OCI-LY1 (cell line): ENCODE measurements at regions not wholly inside any gene's neighbourhood (a gene's known extent, or its start where the extent isn't known, plus 50 kb on each side); places are given as distances from the start of the nearest gene placed in this dataset.

ENCODE experiments used
- EZH2 ChIP-seq: fragments of 200-600 bp; sonication (generic), shearing (Covaris generic); IDR thresholded peaks from 2 replicates; pipeline ENCODE4 v1.8.0; 2017; ENCODE audit warnings: borderline replicate concordance, mixed run types, mild to moderate bottlenecking, antibody characterized with exemption, low read length, moderate library complexity, mixed read lengths
- TF ChIP-seq, protein P1 (sequence below): fragments of 200-600 bp; sonication (generic), shearing (Covaris generic); IDR thresholded peaks from 2 replicates; pipeline ENCODE4 v1.5.1; 2017; ENCODE audit warnings: mild to moderate bottlenecking, antibody characterized with exemption, low read length, moderate library complexity, mixed read lengths

DNA sequence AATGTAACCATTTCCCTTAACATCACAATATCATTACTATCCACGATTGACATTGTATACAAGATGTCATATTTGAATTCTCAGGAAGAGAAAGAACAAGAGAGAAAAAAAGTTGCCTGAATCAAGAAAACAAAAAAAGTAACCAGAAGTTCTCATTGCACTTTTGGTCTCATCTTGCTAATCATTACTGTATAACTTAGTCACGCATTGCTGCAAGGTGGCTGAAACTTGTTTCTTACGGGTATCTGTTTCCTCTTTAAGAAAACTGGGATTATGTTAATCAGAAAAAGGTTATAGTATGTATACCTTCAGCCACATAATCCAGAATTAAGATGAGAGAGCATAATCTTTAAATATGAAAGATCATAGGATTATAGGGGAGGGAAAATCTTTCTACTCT lies 639.7 kb upstream of the SYT4 start:
- TF ChIP-seq, protein P1, sequence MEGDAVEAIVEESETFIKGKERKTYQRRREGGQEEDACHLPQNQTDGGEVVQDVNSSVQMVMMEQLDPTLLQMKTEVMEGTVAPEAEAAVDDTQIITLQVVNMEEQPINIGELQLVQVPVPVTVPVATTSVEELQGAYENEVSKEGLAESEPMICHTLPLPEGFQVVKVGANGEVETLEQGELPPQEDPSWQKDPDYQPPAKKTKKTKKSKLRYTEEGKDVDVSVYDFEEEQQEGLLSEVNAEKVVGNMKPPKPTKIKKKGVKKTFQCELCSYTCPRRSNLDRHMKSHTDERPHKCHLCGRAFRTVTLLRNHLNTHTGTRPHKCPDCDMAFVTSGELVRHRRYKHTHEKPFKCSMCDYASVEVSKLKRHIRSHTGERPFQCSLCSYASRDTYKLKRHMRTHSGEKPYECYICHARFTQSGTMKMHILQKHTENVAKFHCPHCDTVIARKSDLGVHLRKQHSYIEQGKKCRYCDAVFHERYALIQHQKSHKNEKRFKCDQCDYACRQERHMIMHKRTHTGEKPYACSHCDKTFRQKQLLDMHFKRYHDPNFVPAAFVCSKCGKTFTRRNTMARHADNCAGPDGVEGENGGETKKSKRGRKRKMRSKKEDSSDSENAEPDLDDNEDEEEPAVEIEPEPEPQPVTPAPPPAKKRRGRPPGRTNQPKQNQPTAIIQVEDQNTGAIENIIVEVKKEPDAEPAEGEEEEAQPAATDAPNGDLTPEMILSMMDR = no peak
- TF ChIP-seq EZH2 = no peak
